AG04450 (cell line): ENCODE measurements at regions not wholly inside any gene's neighbourhood (a gene's known extent, or its start where the extent isn't known, plus 50 kb on each side); places are given as distances from the start of the nearest gene placed in this dataset.

ENCODE experiments used
- CTCF ChIA-PET: fragments of 300-600, 350-600 bp; formaldehyde crosslinking; extraction: SDS; loops from one replicate; lab custom pipeline; 2022; ENCODE audit warnings: antibody characterized with exemption, inconsistent platforms; lab: Charles Lee
- POLR2A ChIA-PET: fragments of 350-600 bp; formaldehyde crosslinking; extraction: SDS; loops from one replicate; lab custom pipeline; 2021; ENCODE audit warnings: antibody characterized with exemption, inconsistent platforms; lab: Yijun Ruan, JAX
- DNase-seq: peaks from one replicate; pipeline ENCODE4 v3.0.0-alpha.2; 2011; ENCODE audit warnings: low read depth, low spot score
- H3K27ac ChIP-seq: one replicate; pipeline ENCODE4 v1.5.1; 2012; ENCODE audit warnings: low read depth, low read length, control low read depth
- H3K27me3 ChIP-seq: one replicate; pipeline ENCODE4 v1.6.0; 2012; ENCODE audit warnings: low read length; ENCODE audit not compliant: control insufficient read depth, insufficient read depth
- H3K4me3 ChIP-seq: 2 replicates; pipeline ENCODE4 v1.5.1; 2011; ENCODE audit warnings: mild to moderate bottlenecking, low read depth, low read length, control low read depth
- H3K9me3 ChIP-seq: 2 replicates; pipeline ENCODE4 v1.5.1; 2012; ENCODE audit warnings: low read length; ENCODE audit not compliant: control insufficient read depth, insufficient read depth
- TF ChIP-seq, protein P1 (sequence below): IDR thresholded peaks from 2 replicates; pipeline ENCODE4 v1.5.1; 2011; ENCODE audit warnings: low read depth, low read length, control low read depth, inconsistent platforms

DNA sequence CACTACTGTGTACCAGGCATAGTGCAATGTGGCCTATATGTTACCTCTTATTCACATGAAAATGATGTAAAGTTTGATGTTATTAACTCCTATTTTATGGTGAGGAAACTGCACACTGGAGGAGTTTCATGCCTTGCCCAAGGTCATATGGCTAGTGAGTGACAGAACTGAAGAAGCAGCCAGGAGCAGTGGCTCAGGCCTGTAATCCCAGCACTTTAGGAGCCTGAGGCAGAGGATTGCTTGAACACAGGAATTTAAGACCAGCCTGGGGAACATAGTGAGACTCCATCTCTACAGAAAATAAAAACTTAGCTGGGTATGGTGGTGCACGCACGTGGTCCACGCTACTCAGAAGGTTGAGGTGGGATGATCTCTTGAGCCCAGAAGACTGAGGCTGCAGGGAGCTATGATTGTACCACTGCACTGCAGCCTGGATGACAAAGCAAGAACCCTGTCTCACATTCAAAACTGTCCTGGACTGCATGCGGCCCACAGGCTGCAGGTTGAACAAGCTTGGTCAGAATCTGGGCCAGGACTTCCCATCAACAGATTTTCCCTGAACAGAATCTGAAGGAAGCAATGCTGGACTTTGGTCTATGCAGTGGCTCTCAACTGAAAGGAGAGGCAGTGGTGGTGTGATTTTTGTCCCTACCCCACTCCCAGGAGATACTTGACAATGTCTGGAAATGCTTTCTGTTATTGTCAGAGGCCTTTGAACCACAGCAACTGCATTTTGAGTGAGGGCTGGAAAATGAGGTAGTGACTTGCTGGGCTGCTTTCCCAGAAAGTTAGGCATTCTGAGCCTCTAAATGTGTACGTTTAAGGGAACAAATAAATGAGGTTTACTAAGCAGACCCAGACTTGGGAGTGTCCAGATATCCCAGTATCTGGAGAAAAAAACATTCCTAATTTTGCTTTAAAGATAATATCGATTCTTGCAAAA, 479.5 kb downstream of the TMEM114 start:
- no peak overlapping the region for H3K27ac ChIP-seq
- no peak overlapping the region for H3K4me3 ChIP-seq
- no peak for DNase-seq
- peaks cover 45% of the 10 kb centered on the region for H3K9me3 ChIP-seq
- TF ChIP-seq, protein P1, sequence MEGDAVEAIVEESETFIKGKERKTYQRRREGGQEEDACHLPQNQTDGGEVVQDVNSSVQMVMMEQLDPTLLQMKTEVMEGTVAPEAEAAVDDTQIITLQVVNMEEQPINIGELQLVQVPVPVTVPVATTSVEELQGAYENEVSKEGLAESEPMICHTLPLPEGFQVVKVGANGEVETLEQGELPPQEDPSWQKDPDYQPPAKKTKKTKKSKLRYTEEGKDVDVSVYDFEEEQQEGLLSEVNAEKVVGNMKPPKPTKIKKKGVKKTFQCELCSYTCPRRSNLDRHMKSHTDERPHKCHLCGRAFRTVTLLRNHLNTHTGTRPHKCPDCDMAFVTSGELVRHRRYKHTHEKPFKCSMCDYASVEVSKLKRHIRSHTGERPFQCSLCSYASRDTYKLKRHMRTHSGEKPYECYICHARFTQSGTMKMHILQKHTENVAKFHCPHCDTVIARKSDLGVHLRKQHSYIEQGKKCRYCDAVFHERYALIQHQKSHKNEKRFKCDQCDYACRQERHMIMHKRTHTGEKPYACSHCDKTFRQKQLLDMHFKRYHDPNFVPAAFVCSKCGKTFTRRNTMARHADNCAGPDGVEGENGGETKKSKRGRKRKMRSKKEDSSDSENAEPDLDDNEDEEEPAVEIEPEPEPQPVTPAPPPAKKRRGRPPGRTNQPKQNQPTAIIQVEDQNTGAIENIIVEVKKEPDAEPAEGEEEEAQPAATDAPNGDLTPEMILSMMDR: no peak
- ChIA-PET CTCF (no interaction called here), POLR2A (no interaction called here)
- no peaks in the 10 kb centered on the region for H3K27me3 ChIP-seq

GRCh38 chr16:8109510-8110369, 480.6 kb downstream of the TMEM114 start:
- Histone ChIP-seq H3K27ac (no peak overlapping the region), H3K4me3 (no peak overlapping the region), H3K9me3 (peaks cover 43% of the 10 kb centered on the region), H3K27me3 (no peaks in the 10 kb centered on the region)
- TF ChIP-seq, protein P1: no peak
- POLR2A ChIA-PET: no interaction called here
- CTCF ChIA-PET: no interaction called here
- DNase-seq: no peak

- Histone ChIP-seq H3K9me3 (peaks cover 38% of the 10 kb centered on the region), H3K27me3 (no peaks in the 10 kb centered on the region), H3K27ac (no peak overlapping the region), H3K4me3 (no peak overlapping the region)
- ChIA-PET CTCF (no interaction called here), POLR2A (no interaction called here)
- TF ChIP-seq, protein P1: no peak
- no peak for DNase-seq
Observed at GRCh38 chr16:8108991-8109509, 481.3 kb downstream of the TMEM114 start.

- DNase-seq: no peak
- Histone ChIP-seq H3K27ac (no peak overlapping the region), H3K4me3 (no peak overlapping the region), H3K27me3 (no peaks in the 10 kb centered on the region), H3K9me3 (peaks cover 30% of the 10 kb centered on the region)
- TF ChIP-seq, protein P1: no peak
- CTCF ChIA-PET: no interaction called here
- POLR2A ChIA-PET: no interaction called here
Observed at GRCh38 chr16:8107296-8107695, 483.0 kb downstream of the TMEM114 start.
